Calu3 (cell line): ENCODE measurements at regions not wholly inside any gene's neighbourhood (a gene's known extent, or its start where the extent isn't known, plus 50 kb on each side); places are given as distances from the start of the nearest gene placed in this dataset.

Experiments used
- BruUV-seq: library from RNA; stranded (reverse); fragments of 400-500 nt; replicated peaks from 2 replicates; lab custom pipeline; 2021; lab: Mats Ljungman, UMichigan
- CTCF ChIA-PET: fragments of 300-600 bp; sonication (Branson Sonifier 250); formaldehyde crosslinking; loops from one replicate; lab custom pipeline; 2022; ENCODE audit warnings: antibody characterized with exemption; lab: Charles Lee
- DNase-seq: peaks from one replicate; pipeline ENCODE4 v3.0.0; 2022
- H3K27ac Mint-ChIP-seq: one replicate; pipeline ENCODE4 v1.8.0; 2022; ENCODE audit warnings: mixed read lengths; ENCODE audit not compliant: unreplicated experiment
- H3K27me3 Mint-ChIP-seq: one replicate; pipeline ENCODE4 v1.8.0; 2022; ENCODE audit warnings: mixed read lengths; ENCODE audit not compliant: unreplicated experiment
- H3K36me3 Mint-ChIP-seq: one replicate; pipeline ENCODE4 v1.8.0; 2022; ENCODE audit warnings: mild to moderate bottlenecking, moderate library complexity, mixed read lengths; ENCODE audit not compliant: insufficient read depth, unreplicated experiment
- H3K4me1 Mint-ChIP-seq: one replicate; pipeline ENCODE4 v1.8.0; 2022; ENCODE audit warnings: mild to moderate bottlenecking, low read depth, mixed read lengths; ENCODE audit not compliant: unreplicated experiment
- H3K4me3 Mint-ChIP-seq: one replicate; pipeline ENCODE4 v1.8.0; 2022; ENCODE audit warnings: mild to moderate bottlenecking, low read depth, moderate library complexity, mixed read lengths; ENCODE audit not compliant: unreplicated experiment
- H3K9me3 Mint-ChIP-seq: one replicate; pipeline ENCODE4 v1.8.0; 2022; ENCODE audit warnings: low read depth, mixed read lengths; ENCODE audit not compliant: unreplicated experiment
- intact Hi-C: fragments of 100-400 bp; cut with micrococcal nuclease; formaldehyde crosslinking; loops from one replicate; pipeline ENCODE4 v1.10.0; 2022; ENCODE audit not compliant: unreplicated experiment
- TF ChIP-seq, protein P1 (sequence below): fragments of 200-600 bp; IDR thresholded peaks from one replicate; pipeline ENCODE4 v1.8.0; 2022; ENCODE audit warnings: antibody characterized with exemption; ENCODE audit not compliant: unreplicated experiment

DNA sequence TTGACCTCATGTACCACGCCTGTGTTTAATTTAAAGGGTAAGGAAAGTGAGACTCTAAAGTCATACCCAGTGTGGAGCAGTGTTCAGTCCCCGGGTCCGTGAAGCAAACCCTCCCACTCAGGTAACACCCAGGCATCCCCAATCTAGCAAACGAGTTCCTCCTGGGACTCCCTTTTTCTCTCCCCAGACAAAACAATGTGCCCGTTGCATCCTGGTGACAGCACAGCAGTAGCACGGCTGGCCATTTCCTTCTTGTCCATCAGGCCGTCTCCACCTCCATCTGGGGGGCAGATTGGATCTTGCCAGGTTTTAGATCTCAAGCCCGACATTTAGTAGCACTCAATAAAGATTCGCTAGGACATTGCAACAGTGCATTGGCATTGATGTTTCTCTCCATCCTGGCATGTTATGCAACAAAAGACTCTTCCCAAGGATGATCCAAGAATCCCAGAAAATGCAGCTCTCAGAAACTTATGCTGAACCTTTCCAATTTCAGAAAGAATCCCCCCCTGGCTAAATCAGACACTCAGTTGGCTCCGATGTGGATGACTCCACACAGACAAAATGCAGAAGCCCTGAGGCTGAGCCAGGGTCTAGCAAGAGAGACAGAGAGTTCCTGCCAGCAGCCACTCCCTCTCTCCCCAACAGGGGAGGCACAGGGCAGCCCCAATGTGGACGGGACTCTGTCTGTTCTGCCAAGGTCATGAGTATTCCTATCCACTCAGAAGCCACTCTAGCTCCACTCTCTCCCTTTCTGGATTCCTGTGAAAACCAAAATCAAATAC lies 274.5 kb upstream of the MGMT start:
- Mint-ChIP-seq H3K36me3 (no peaks in the 10 kb centered on the region), H3K4me1 (no peaks in the 10 kb centered on the region), H3K27ac (no peak overlapping the region), H3K4me3 (no peak overlapping the region), H3K27me3 (no peaks in the 10 kb centered on the region), H3K9me3 (peaks cover 20% of the 10 kb centered on the region)
- intact Hi-C loops, result no loop called here
- CTCF ChIA-PET, result no interaction called here
- TF ChIP-seq, protein P1, sequence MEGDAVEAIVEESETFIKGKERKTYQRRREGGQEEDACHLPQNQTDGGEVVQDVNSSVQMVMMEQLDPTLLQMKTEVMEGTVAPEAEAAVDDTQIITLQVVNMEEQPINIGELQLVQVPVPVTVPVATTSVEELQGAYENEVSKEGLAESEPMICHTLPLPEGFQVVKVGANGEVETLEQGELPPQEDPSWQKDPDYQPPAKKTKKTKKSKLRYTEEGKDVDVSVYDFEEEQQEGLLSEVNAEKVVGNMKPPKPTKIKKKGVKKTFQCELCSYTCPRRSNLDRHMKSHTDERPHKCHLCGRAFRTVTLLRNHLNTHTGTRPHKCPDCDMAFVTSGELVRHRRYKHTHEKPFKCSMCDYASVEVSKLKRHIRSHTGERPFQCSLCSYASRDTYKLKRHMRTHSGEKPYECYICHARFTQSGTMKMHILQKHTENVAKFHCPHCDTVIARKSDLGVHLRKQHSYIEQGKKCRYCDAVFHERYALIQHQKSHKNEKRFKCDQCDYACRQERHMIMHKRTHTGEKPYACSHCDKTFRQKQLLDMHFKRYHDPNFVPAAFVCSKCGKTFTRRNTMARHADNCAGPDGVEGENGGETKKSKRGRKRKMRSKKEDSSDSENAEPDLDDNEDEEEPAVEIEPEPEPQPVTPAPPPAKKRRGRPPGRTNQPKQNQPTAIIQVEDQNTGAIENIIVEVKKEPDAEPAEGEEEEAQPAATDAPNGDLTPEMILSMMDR, result no peak
- BruUV-seq, result no TSS peak
- DNase-seq, result no peak

DNA sequence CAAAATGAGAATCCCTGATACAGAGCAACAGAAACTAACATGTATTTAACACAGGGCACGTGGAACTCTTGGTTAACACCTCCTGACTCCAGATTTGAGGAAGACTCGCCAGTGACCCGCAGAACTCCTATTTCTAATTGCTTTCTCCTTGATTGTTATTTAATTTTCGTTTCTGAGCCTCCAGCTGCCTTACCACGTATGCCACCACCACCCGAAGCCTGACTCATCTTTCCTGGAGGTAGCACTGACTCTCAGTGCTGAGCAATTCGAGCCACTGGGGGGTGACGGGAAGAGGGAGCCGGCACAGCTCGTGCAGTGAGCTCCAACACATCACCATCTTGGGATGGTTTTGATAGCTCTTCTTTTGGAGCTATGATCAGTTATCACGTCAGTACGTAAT lies 273.9 kb upstream of the MGMT start:
- Mint-ChIP-seq H3K4me1 (no peaks in the 10 kb centered on the region), H3K36me3 (no peaks in the 10 kb centered on the region), H3K4me3 (no peak overlapping the region), H3K9me3 (peaks cover 18% of the 10 kb centered on the region), H3K27ac (no peak overlapping the region), H3K27me3 (no peaks in the 10 kb centered on the region)
- intact Hi-C loops, result no loop called here
- BruUV-seq, result no TSS peak
- DNase-seq, result no peak
- TF ChIP-seq, protein P1, result no peak
- CTCF ChIA-PET, result no interaction called here

GRCh38 chr10:129194181-129194870 lies 272.7 kb upstream of the MGMT start:
- Mint-ChIP-seq H3K4me1 (no peaks in the 10 kb centered on the region), H3K4me3 (no peak overlapping the region), H3K36me3 (no peaks in the 10 kb centered on the region), H3K27ac (no peak overlapping the region), H3K9me3 (peaks cover 15% of the 10 kb centered on the region), H3K27me3 (no peaks in the 10 kb centered on the region)
- TF ChIP-seq, protein P1, result no peak
- no TSS peak for BruUV-seq
- intact Hi-C loops, result no loop called here
- CTCF ChIA-PET, result no interaction called here
- DNase-seq, result no peak

GRCh38 chr10:129199826-129200225 lies 267.2 kb upstream of the MGMT start:
- H3K27ac Mint-ChIP-seq, result no peak overlapping the region
- H3K27me3 Mint-ChIP-seq, result no peaks in the 10 kb centered on the region
- H3K36me3 Mint-ChIP-seq, result no peaks in the 10 kb centered on the region
- TF ChIP-seq, protein P1, result no peak
- no peak overlapping the region for H3K4me3 Mint-ChIP-seq
- BruUV-seq, result no TSS peak
- CTCF ChIA-PET, result no interaction called here
- intact Hi-C loops, result no loop called here
- DNase-seq, result no peak
- H3K9me3 Mint-ChIP-seq, result peaks cover 6% of the 10 kb centered on the region
- no peaks in the 10 kb centered on the region for H3K4me1 Mint-ChIP-seq
